ENCODE measurements at regions not wholly inside any gene's neighbourhood (a gene's known extent, or its start where the extent isn't known, plus 50 kb on each side); places are given as distances from the start of the nearest gene placed in this dataset.
"Not testable (repeated sequence)": the region's sequence is repeated elsewhere in the genome, so short reads cannot be mapped to it uniquely, and the experiment has no call there.

- not testable (repeated sequence) for H3K9me3 ChIP-seq (ENCODE audit: control insufficient read depth, insufficient read depth, low read length); H3K36me3 ChIP-seq (ENCODE audit: control insufficient read depth, insufficient read depth, low read length); DNase-seq (ENCODE audit: low read depth in 4 of 6, low spot score in 6 of 6); H3K4me3 ChIP-seq (ENCODE audit: low read depth, low read length); H3K27me3 ChIP-seq (ENCODE audit: control insufficient read depth, insufficient read depth, low read length); H3K27ac ChIP-seq (ENCODE audit: low read depth, low read length); H3K4me1 ChIP-seq (ENCODE audit: control insufficient read depth, insufficient read depth, low read length)
- no CpG with 5 or more reads among the region's 3 CpGs for WGBS (ENCODE audit: insufficient coverage)
These were observed 171.2 kb upstream of the SLC16A7 start for GRCh38 chr12:59424666-59425065.

GRCh38 chr12:59414051-59414450 is 181.8 kb upstream of the SLC16A7 start:
- no peaks in the 10 kb centered on the region for H3K4me1 ChIP-seq (ENCODE audit: control insufficient read depth, insufficient read depth, low read length)
- no peak for DNase-seq (ENCODE audit: low read depth in 4 of 6, low spot score in 6 of 6)
- no CpG with 5 or more reads among the region's 1 CpG for WGBS (ENCODE audit: insufficient coverage)
- no peaks in the 10 kb centered on the region for H3K9me3 ChIP-seq (ENCODE audit: control insufficient read depth, insufficient read depth, low read length)
- H3K36me3 ChIP-seq (ENCODE audit: control insufficient read depth, insufficient read depth, low read length): no peaks in the 10 kb centered on the region
- no peaks in the 10 kb centered on the region for H3K27me3 ChIP-seq (ENCODE audit: control insufficient read depth, insufficient read depth, low read length)
- H3K4me3 ChIP-seq (ENCODE audit: low read depth, low read length): no peak overlapping the region
- no peak overlapping the region for H3K27ac ChIP-seq (ENCODE audit: low read depth, low read length)

- no peaks in the 10 kb centered on the region for H3K36me3 ChIP-seq (ENCODE audit: control insufficient read depth, insufficient read depth, low read length)
- no peaks in the 10 kb centered on the region for H3K9me3 ChIP-seq (ENCODE audit: control insufficient read depth, insufficient read depth, low read length)
- H3K4me1 ChIP-seq (ENCODE audit: control insufficient read depth, insufficient read depth, low read length): no peaks in the 10 kb centered on the region
- no peaks in the 10 kb centered on the region for H3K27me3 ChIP-seq (ENCODE audit: control insufficient read depth, insufficient read depth, low read length)
- no peak for DNase-seq (ENCODE audit: low read depth in 4 of 6, low spot score in 6 of 6)
- no CpG with 5 or more reads among the region's 1 CpG for WGBS (ENCODE audit: insufficient coverage)
- no peak overlapping the region for H3K4me3 ChIP-seq (ENCODE audit: low read depth, low read length)
- no peak overlapping the region for H3K27ac ChIP-seq (ENCODE audit: low read depth, low read length)
These were observed 187.4 kb upstream of the SLC16A7 start for GRCh38 chr12:59408431-59408830.

GRCh38 chr12:59407799-59408198 is 188.0 kb upstream of the SLC16A7 start:
- Histone ChIP-seq H3K4me1 (ENCODE audit: control insufficient read depth, insufficient read depth, low read length) (no peaks in the 10 kb centered on the region), H3K4me3 (ENCODE audit: low read depth, low read length) (no peak overlapping the region), H3K27ac (ENCODE audit: low read depth, low read length) (no peak overlapping the region), H3K36me3 (ENCODE audit: control insufficient read depth, insufficient read depth, low read length) (no peaks in the 10 kb centered on the region), H3K27me3 (ENCODE audit: control insufficient read depth, insufficient read depth, low read length) (no peaks in the 10 kb centered on the region), H3K9me3 (ENCODE audit: control insufficient read depth, insufficient read depth, low read length) (no peaks in the 10 kb centered on the region)
- no peak for DNase-seq (ENCODE audit: low read depth in 4 of 6, low spot score in 6 of 6)
- WGBS (ENCODE audit: insufficient coverage): no CpG with 5 or more reads among the region's 2 CpGs

- H3K9me3 ChIP-seq (ENCODE audit: control insufficient read depth, insufficient read depth, low read length): no peaks in the 10 kb centered on the region
These were observed 189.8 kb upstream of the SLC16A7 start for GRCh38 chr12:59405992-59406391.

GRCh38 chr12:59404109-59404650 is 191.6 kb upstream of the SLC16A7 start:
- no peaks in the 10 kb centered on the region for H3K9me3 ChIP-seq (ENCODE audit: control insufficient read depth, insufficient read depth, low read length)
- H3K4me3 ChIP-seq (ENCODE audit: low read depth, low read length): no peak overlapping the region
- no peaks in the 10 kb centered on the region for H3K4me1 ChIP-seq (ENCODE audit: control insufficient read depth, insufficient read depth, low read length)
- H3K27me3 ChIP-seq (ENCODE audit: control insufficient read depth, insufficient read depth, low read length): no peaks in the 10 kb centered on the region
- H3K36me3 ChIP-seq (ENCODE audit: control insufficient read depth, insufficient read depth, low read length): no peaks in the 10 kb centered on the region
- H3K27ac ChIP-seq (ENCODE audit: low read depth, low read length): no peak overlapping the region
- DNase-seq (ENCODE audit: low read depth in 4 of 6, low spot score in 6 of 6): no peak

More at GRCh38 chr12:59405992-59406391, 189.8 kb upstream of the SLC16A7 start:
- DNase-seq (ENCODE audit: low read depth in 4 of 6, low spot score in 6 of 6): no peak
- H3K4me3 ChIP-seq (ENCODE audit: low read depth, low read length): no peak overlapping the region
- H3K4me1 ChIP-seq (ENCODE audit: control insufficient read depth, insufficient read depth, low read length): no peaks in the 10 kb centered on the region
- no peaks in the 10 kb centered on the region for H3K27me3 ChIP-seq (ENCODE audit: control insufficient read depth, insufficient read depth, low read length)
- H3K36me3 ChIP-seq (ENCODE audit: control insufficient read depth, insufficient read depth, low read length): no peaks in the 10 kb centered on the region
- H3K27ac ChIP-seq (ENCODE audit: low read depth, low read length): no peak overlapping the region

GRCh38 chr12:59403259-59403932 is 192.4 kb upstream of the SLC16A7 start:
- Histone ChIP-seq H3K4me1 (ENCODE audit: control insufficient read depth, insufficient read depth, low read length) (no peaks in the 10 kb centered on the region), H3K4me3 (ENCODE audit: low read depth, low read length) (peak overlapping the region; percentile 6), H3K27ac (ENCODE audit: low read depth, low read length) (no peak overlapping the region), H3K36me3 (ENCODE audit: control insufficient read depth, insufficient read depth, low read length) (no peaks in the 10 kb centered on the region), H3K9me3 (ENCODE audit: control insufficient read depth, insufficient read depth, low read length) (no peaks in the 10 kb centered on the region), H3K27me3 (ENCODE audit: control insufficient read depth, insufficient read depth, low read length) (no peaks in the 10 kb centered on the region)
- no CpG with 5 or more reads among the region's 3 CpGs for WGBS (ENCODE audit: insufficient coverage)
- peak; percentile 19 to 86 (median 36) for DNase-seq (ENCODE audit: low read depth in 4 of 6, low spot score in 6 of 6)

GRCh38 chr12:59401862-59402261 is 194.0 kb upstream of the SLC16A7 start:
- Histone ChIP-seq H3K27me3 (ENCODE audit: control insufficient read depth, insufficient read depth, low read length) (no peaks in the 10 kb centered on the region), H3K4me1 (ENCODE audit: control insufficient read depth, insufficient read depth, low read length) (no peaks in the 10 kb centered on the region)
- WGBS (ENCODE audit: insufficient coverage): 80% methylated on average over 1 of the region's 2 CpGs

GRCh38 chr12:59398164-59398563 is 197.7 kb upstream of the SLC16A7 start:
- H3K36me3 ChIP-seq (ENCODE audit: control insufficient read depth, insufficient read depth, low read length): no peaks in the 10 kb centered on the region
- no peaks in the 10 kb centered on the region for H3K27me3 ChIP-seq (ENCODE audit: control insufficient read depth, insufficient read depth, low read length)
- no CpG with 5 or more reads among the region's 1 CpG for WGBS (ENCODE audit: insufficient coverage)
- no peak for DNase-seq (ENCODE audit: low read depth in 4 of 6, low spot score in 6 of 6)
- H3K27ac ChIP-seq (ENCODE audit: low read depth, low read length): no peak overlapping the region
- H3K4me3 ChIP-seq (ENCODE audit: low read depth, low read length): no peak overlapping the region
- no peaks in the 10 kb centered on the region for H3K4me1 ChIP-seq (ENCODE audit: control insufficient read depth, insufficient read depth, low read length)
- no peaks in the 10 kb centered on the region for H3K9me3 ChIP-seq (ENCODE audit: control insufficient read depth, insufficient read depth, low read length)

More at GRCh38 chr12:59401862-59402261, 194.0 kb upstream of the SLC16A7 start:
- no peak for DNase-seq (ENCODE audit: low read depth in 4 of 6, low spot score in 6 of 6)
- no peak overlapping the region for H3K4me3 ChIP-seq (ENCODE audit: low read depth, low read length)
- H3K9me3 ChIP-seq (ENCODE audit: control insufficient read depth, insufficient read depth, low read length): no peaks in the 10 kb centered on the region
- H3K27ac ChIP-seq (ENCODE audit: low read depth, low read length): no peak overlapping the region
- no peaks in the 10 kb centered on the region for H3K36me3 ChIP-seq (ENCODE audit: control insufficient read depth, insufficient read depth, low read length)

GRCh38 chr12:59396919-59397318 is 198.9 kb upstream of the SLC16A7 start:
- H3K4me1 ChIP-seq (ENCODE audit: control insufficient read depth, insufficient read depth, low read length): no peaks in the 10 kb centered on the region
- H3K27ac ChIP-seq (ENCODE audit: low read depth, low read length): no peak overlapping the region
- no peaks in the 10 kb centered on the region for H3K9me3 ChIP-seq (ENCODE audit: control insufficient read depth, insufficient read depth, low read length)
- H3K4me3 ChIP-seq (ENCODE audit: low read depth, low read length): no peak overlapping the region
- no peaks in the 10 kb centered on the region for H3K36me3 ChIP-seq (ENCODE audit: control insufficient read depth, insufficient read depth, low read length)
- H3K27me3 ChIP-seq (ENCODE audit: control insufficient read depth, insufficient read depth, low read length): no peaks in the 10 kb centered on the region
- no peak for DNase-seq (ENCODE audit: low read depth in 4 of 6, low spot score in 6 of 6)
- WGBS (ENCODE audit: insufficient coverage): no CpG with 5 or more reads among the region's 4 CpGs

Measured in spinal cord (tissue), 9 donors.